Left lobe of liver (tissue), 2 donors: ENCODE measurements at regions not wholly inside any gene's neighbourhood (a gene's known extent, or its start where the extent isn't known, plus 50 kb on each side); places are given as distances from the start of the nearest gene placed in this dataset.
"Not testable (repeated sequence)": the region's sequence is repeated elsewhere in the genome, so short reads cannot be mapped to it uniquely, and the experiment has no call there.

Experiments
- ATAC-seq: fragments of 200-7000 bp; cut with Tn5 transposase; one replicate; pipeline ENCODE4 v1.9.1; 2020; ENCODE audit warnings: mild to moderate bottlenecking, moderate library complexity
- DNase-seq: peaks from one replicate; pipeline ENCODE4 v3.0.0-alpha.2; 2020; ENCODE audit warnings: low spot score
- donor health status: DM: no; HTN: no; CAD: no; lungs with moderate emphysema.
- donor health status: DM: no; HTN: yes; CAD: no.

DNA sequence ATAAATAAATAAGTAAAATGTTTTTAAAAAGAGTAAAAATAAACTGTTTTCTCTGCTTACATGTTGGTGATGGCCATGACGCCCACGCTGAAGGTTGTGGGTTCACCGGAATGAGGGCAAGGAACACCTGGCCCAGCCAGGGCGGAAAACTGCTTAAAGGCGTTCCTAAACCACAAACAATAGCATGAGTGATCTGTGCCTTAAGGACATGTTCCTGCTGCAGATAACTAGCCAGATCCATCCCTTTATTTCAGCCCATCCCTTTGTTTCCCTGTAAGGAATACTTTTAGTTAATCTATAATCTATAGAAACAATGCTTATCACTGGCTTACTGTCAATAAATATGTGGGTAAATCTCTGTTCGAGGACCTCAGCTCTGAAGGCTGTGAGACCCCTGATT is 63.3 kb upstream of the CEP78 start:
- not testable (repeated sequence) for DNase-seq, ATAC-seq

DNA sequence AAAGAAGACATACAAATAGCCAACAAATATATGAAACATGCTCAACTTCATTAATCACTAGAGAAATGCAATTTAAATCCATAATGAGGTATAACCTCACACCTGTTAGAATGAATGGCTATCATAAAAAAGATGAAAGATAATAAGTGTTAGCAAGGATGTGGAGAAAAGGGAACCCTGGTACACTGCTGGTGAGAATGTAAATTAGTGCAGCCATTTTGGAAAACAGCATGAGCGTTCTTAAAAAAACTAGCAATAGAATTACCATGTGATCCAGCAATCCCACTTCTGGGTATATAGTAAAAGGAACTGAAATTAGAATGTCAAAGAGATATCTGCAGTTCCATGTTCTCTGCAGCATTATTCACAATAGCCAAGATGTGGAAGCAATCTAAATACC is 64.2 kb upstream of the CEP78 start:
- ATAC-seq (no peak), DNase-seq (no peak)

DNA sequence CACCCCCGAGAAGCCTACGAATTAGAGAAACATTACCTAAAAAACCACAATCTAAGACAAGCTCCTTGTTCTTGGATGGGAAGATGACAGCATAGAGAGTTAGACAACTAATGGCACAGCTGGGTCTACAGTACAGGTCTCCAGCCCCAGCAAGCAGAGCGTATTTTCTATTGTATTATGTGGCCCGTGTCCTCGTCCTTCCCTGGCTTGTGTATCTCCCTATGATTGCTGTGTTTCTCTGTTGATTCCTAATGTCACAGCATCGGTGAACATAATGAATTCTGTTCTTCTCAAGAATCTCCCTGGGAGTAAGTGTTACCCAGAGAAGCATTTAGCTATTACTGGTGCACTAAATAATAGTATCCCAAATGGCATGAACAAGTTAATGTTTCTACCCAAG is 66.8 kb upstream of the CEP78 start:
- ATAC-seq (no peak), DNase-seq (no peak)

DNA sequence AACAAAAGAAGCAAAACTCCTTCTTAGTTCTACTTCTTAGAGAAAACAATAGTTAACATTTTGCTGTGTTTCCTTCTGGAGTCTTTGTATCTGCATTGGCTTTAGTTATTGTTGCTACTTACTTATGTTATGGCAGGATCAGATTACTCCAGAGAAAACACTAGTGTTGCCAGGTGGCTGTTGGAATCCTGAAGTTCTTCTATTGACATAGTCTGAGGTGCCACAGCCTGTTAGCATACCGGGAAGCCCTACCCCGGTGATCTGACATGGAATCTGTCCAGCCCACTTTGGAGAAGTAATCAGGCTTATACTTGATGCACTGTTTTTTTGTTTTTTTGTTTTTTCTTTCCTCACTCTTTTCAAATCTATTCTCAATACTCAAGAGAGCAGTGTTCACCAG is 68.5 kb upstream of the CEP78 start:
- ATAC-seq (no peak), DNase-seq (no peak)

DNA sequence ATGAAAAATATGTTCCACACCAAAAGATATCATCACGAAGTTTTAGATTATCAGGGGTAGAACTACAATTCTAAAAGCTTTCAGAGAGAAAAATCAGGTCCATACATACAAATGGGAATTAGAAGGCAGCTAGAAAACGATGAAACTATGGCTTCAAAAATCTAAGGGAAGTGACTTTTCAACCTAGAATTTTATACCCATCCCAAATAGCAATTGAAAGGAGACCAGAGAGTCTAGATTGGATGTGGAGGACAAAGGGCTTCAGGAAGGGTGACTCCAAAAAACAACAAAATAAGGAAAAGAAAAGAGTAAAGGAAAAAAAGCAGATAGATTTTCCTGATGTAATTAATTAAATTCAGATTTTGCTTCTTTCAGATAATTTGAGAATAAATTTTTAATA is 72.0 kb upstream of the CEP78 start:
- ATAC-seq (no peak), DNase-seq (no peak)

DNA sequence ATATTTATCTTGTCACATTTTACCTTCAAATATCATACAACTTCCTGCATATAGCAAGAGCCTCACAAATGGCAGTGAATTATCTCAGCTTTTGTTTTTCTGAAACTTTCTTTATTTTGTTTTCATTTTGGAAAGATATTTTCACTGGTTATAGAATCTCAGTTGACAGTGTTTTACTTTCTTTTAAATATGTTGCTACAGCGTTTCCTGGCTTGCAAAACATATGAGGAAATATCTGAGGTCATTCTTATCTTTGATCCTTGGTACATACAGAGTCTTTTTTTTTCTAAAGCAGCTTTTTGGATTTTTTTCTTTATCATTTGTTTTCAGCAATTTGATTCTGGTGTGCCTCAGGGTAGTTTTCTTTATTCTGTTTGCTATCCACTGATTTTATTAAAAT is 77.6 kb upstream of the CEP78 start:
- no peak for ATAC-seq
- no peak for DNase-seq

DNA sequence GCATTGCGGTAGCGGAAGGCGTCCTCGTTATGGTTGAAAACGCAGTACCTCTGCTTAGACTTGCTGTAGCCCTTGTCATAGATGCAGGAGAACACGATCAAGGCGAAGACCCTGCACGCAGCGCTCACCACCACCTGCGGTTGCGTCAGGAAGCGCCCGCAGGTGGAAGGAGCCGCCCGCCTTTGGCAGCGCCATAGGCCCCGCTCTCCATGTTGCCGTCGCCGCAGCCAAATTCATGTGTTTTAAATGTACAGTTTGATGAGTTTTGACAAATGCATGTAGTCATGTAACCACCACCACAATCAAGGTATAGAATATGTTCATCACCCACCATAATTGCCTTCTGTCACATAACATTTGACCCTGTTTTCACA is 84.9 kb upstream of the CEP78 start:
- no peak for DNase-seq
- no peak for ATAC-seq

DNA sequence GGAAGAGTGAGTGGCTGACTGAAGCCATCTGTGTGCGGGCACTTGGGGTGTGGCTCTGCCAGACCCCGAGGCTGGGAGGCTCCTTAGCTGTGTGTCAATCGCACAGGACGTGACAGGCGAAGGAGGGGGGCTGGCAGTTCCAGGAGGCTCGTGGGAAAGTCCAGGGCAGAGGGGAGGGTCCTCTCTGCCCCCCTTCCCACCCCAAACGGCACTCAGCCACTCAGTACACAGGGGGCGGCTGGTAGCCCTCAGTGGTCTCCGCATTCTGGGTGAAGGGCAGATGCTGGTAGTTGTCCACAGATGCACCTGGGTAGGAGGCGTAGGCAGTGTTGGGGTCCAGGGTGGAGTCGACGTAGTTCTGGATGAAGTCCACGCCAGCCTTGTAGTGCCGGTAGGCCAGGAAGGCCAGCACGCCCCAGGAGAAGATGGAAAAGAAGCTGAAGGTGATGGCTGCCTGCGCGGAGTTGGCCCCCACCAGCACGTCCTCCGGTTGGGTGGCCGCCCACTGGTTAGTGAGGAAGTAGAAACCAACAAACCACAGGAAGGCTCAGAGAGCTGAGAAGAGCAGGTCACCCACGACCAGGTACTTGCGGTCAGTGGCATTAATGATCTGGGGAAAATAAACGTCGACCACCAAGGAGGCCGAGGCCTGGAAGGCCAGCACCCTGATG is 85.4 kb upstream of the CEP78 start:
- no peak for ATAC-seq

DNA sequence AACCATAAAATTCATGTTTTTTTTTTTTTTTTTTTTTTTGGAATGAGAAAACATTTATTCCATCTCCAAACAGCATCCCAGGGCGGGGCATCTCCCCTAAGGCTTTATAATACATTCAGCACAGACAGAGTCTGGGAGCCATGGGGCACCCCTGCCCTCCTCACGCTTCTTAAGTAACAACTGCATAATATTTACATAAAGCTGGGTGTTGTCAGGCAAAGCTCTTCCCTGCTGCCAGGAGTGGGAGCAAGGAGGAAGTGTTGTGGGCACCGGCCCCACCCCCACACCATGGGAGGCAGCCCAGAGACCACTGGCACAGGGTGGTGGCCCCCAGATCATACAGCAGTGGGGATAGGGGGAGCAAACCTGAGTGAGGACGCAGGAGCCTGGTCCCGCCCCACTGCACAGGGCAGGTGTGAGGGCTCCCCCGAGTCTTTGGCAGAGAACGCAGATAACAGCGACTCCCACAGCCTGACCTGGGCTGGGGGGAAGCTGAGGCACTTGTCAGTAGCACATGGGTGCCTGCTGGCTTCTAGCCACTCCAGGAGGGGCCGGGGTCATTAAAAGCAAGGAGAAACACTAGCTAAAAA is 86.1 kb upstream of the CEP78 start:
- ATAC-seq (no peak), DNase-seq (no peak)

More for the DNA sequence above, 85.4 kb upstream of the CEP78 start:
- DNase-seq = no peak

DNA sequence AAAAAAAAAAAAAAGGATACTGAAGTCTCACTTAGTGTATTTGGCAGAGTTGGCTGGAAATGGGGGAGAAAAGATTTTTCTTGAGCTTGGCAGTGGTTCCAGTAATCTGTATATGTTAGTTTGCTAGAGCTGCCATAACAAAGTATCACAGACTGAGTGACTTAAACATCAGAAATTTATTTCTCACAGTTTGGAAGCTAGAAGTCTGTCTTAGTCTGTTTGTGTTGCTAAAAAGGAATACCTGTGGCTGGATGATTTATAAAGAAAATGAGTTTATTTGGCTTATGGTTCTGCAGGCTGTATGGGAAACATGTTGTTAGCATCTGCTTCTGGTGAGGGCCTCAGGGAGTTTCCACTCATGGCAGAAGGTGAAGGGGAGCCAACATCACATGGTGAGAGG is 89.6 kb upstream of the CEP78 start:
- no peak for ATAC-seq

DNA sequence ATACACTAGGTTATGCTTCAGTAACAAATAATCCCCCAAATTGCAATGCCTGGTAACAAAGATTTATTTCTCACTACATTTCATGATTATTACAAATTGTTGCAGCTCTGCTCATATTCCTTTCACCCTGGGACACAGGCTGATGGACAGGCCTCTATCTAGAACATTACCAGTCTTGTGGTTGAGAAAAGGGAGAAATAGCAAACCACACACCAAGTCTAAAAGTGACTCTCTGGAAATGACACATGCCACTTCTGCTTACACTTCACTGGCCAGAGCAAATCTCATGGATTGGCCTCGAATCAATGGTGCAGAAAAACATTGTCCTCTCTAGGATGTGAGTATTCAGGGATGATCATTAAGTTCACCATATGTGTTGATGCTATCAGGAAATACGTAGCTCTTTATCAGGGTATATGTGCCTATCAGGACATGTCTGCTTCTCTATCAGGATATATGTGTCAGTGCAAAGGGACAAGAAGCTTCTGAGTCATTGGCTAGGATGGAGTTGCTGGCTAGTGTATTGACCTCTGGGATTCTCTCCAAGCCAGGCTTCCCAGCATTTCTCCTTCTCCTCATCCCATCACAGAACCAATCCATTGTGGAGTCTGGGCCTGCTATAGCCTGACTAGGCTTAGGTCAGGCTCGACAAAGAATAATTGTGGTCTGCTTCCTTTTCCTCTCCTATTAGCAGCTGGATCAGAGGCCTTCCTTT is 91.1 kb upstream of the CEP78 start:
- DNase-seq (no peak), ATAC-seq (no peak)

More for the DNA sequence above, 89.6 kb upstream of the CEP78 start:
- DNase-seq = no peak

DNA sequence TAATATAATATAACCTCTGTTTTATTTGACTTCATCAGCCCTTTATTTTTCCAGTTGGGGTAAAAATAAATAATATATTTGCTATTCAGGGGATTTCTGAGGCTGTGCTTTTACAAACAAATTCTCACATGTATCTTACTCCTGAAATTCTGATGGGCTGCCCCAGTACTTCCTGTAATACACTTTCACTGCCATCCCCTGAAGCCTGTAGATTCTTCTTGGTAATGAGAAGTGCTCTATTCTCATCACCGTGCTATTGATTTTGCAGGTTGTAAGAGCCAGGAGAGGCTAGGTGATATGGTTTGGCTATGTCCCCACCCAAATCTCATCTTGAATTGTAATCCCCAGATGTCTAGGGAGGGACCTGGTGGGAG is 91.9 kb upstream of the CEP78 start:
- no peak for ATAC-seq
- no peak for DNase-seq

DNA sequence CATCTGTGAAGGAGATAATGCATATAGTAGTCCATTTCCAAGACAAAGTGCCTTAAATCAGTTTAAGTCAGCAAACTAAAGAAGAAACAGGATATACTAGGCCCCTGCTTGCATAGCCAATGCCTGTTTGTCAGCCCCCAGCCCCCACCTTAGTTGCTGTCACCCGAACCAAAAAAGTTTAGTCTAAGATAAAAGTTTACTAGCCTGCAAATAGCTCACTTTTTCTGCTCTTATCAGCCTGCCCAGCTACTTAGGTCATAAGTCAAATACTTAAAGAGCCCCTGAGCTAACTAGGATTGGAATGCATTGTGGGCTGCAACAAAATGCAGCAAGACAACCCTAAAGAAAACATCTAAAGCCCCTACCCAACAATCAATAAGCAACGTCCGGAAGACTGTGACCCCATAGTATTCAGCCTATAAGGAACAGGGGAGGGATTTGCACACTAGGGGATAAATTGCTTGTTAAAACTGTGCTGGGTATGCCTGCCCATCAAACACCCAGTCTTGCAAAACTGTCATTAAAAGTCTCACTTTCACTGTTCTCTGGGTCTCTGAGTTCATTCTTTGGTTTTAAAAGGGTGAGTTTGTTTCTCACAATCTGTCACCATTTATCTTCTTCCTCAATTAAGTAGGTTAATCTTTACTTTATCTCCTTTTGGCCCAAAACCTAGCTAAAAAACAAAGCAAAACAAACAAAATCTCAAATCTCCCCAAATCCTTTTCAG is 92.4 kb upstream of the CEP78 start:
- ATAC-seq = no peak
- no peak for DNase-seq

DNA sequence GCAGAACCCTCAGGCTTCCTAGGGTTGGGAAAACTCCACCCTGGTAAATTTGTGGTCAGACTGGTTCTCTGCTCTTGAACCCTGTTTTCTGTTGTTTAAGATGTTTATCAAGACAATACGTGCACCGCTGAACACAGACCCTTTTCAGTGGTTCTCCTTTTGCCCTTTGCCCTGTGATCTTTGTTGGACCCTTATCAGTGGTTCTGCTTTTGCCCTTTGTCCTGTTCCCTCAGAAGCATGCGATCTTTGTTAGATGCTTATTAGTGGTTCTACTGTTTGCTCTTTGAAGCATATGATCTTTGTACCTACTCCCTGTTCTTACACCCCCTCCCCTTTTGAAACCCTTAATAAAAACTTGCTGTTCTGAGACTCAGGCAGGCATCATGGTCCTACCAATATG is 93.6 kb upstream of the CEP78 start:
- ATAC-seq, DNase-seq: not testable (repeated sequence)

DNA sequence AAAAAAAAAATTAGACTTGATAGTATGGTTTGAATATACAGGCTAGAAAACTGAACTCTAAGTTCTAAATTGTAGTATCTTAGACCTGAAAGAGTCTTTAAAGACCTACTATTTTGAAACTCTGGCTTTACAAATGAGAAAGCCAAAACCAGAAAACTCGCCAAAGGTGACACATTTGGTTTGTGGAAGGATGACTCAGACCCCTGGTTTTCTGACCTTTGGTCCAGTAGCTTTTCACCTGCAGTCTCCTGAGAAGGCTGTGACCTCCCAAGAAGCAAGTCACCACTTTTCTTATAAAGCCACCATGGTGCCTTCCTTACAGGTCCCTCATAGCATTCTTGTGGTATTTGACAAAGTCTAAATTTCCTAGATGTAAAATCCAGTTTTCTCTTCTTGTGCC is 102.1 kb upstream of the CEP78 start:
- ATAC-seq = no peak
- no peak for DNase-seq

DNA sequence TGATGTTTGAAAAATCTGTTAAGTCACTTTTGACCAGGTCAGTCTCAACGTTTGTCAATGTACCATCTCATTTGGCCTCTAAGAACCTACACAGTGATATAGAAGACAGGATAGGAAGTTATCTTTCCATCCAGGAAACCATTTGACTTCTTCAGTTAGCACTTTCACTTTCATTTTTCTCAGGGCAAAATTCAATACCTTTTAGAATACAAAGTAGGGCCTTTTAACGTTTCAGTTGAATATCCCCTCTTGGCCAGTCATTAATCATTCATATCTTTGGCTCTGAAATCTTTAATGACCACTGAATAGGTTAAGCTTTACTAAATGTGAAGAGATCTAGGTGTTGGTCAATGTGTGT is 101.1 kb upstream of the GNAQ start:
- DNase-seq = no peak
- peak; percentile 44 for ATAC-seq

DNA sequence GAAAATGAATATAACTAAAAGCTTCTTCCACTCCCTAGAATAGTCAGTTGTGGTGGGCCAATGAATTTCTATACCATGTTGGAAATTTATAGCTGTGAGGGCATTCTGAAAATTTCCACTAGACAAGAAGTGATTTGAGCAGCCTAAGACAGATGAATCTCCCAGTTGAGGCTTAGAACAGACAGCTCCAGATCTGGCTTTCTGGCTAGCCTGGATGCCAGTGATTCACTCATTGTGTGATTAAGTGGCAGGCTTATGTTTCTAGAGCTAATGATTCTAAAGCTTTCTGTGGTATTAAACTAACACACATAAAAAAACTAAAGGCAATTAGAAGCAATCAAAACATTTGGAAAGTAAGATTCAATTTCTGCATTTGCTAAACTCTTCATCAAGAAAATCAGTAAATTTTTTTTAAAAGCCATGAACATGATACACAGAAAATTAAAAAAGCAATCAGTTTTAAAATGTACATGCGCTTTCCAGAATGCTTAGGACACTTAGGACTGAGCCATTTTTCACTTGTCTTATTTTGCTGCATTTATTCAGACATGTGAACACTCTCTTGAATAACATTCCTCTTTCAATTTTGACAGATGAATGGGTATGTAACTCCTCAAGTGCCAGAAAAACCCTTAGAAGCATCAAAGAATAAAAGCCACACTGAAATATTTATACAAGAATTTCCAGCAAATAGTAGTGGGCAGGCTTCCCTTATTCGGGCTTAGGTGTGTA is 100.5 kb upstream of the GNAQ start:
- DNase-seq (no peak), ATAC-seq (no peak)

DNA sequence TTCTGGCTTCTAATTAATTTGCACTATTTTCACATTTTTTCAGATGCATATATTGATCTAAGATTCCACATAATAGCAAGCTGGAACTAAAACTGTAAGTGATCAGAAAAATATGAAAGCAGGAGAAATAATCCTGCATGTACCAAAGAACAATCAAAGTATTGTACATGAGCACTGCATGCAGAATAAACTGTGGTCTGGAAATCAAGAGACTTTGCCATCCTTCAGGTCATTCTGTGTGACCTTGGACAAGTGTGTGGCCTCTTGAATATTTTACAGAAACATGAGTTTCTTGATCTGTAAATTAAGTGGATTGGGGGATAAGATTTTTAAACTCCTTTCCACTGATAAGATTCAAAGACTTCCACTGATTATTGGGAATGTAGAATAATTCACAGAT is 99.2 kb upstream of the GNAQ start:
- DNase-seq (no peak), ATAC-seq (no peak)

DNA sequence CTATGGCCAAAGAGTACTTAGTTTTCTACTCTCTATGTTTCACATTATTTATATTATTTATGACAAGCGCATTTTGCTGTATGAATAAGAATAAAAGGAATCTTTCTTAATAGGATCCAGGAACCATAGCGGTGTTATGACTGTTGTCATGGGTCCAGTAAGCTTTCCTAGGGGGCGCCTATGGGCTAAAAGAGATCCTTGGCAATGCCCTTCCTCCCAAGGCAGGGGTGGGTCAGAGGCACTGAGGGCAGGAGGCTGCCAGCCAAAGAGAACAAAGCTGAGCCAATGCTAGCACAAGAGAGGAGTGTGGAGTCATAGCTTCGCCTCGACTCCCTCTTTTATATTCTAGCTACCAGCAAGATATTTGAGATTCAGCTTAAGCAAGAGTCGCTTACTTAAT is 98.4 kb upstream of the GNAQ start:
- no peak for ATAC-seq
- DNase-seq = no peak

DNA sequence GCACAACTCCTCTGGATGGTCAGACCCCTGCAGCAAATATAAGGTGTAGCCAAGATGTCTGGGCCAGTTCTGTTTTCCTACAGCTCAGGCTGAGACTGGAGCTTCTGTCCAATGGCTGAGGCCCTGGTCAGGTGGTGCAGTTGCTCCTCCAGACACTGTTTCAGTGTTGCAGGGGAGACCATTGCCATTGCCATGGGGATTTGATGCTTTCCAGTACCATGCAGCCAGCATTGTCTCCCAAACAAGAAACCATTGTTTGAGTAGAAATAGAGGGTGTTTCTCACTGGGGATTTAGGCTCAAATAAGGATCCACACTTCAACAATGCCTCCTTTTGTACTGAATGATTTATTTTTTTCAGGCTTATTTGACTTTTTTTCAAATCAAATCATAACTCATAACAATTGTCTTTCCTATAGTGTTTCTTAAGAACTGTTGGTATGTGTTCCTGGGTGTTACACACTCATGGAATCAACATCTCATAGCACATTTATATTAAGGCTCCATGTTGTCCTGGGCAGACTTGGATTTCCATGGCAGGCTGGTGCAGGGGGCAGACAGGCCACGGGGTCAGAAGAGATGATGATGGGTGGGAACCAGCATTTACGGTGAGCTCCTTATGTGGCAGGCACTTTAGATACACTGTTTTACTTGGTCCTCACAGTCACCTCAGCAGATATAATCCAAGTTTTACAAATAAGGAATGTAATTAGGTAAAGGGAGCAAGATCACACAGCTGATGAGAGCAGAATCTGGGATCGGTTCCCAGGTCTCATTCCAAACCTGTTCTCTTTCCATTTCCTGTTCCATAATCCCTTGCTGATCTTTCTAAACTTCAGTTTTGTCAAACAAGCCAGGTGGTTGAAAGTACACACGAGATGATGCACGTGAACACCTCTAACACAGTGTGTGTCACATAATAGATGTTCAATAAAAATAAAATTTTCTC is 95.9 kb upstream of the GNAQ start:
- ATAC-seq (no peak), DNase-seq (no peak)
